Astrocyte (in vitro differentiated cells and primary cell): ENCODE measurements at regions not wholly inside any gene's neighbourhood (a gene's known extent, or its start where the extent isn't known, plus 50 kb on each side); places are given as distances from the start of the nearest gene placed in this dataset.

Experiments used
- EZH2 ChIP-seq: IDR thresholded peaks from 2 replicates; pipeline ENCODE4 v1.6.1; 2012; ENCODE audit warnings: mild to moderate bottlenecking, low read length, inconsistent platforms; ENCODE audit not compliant: insufficient read depth
- TF ChIP-seq, protein P1 (sequence below): IDR thresholded peaks from 2 replicates; pipeline ENCODE4 v1.5.1; 2011; ENCODE audit warnings: low read depth, mild to moderate bottlenecking, inconsistent platforms, low read length, moderate library complexity; ENCODE audit not compliant: insufficient read depth

DNA sequence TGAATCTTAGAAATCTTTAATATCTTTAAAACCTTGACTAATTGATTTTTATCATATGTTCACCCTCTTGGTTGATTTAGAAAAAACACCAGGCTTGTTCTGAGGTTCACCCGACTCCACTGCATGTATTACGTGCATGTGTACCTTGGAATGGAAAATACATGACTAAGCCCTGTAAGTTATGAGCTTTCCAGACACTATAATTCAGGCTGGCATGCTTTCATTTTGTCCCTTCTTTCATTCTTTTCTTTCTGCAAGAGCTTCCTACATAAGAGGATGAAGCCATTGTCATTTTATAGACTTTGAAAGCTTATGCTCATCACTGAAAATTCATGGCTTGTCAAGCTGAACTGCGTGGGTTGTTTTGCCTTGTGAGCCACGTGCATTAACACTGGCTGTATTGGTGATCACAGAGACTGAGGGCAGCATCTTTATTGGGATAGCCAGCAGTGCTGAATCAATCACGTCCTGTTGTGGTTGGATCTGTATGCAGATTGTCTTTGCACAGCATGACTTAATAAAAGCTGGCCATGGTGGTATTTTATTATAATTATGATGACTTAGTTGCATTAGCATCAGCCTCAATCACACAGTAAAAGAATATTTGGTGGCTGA, 141.9 kb downstream of the SLIT2 start:
- TF ChIP-seq, protein P1, sequence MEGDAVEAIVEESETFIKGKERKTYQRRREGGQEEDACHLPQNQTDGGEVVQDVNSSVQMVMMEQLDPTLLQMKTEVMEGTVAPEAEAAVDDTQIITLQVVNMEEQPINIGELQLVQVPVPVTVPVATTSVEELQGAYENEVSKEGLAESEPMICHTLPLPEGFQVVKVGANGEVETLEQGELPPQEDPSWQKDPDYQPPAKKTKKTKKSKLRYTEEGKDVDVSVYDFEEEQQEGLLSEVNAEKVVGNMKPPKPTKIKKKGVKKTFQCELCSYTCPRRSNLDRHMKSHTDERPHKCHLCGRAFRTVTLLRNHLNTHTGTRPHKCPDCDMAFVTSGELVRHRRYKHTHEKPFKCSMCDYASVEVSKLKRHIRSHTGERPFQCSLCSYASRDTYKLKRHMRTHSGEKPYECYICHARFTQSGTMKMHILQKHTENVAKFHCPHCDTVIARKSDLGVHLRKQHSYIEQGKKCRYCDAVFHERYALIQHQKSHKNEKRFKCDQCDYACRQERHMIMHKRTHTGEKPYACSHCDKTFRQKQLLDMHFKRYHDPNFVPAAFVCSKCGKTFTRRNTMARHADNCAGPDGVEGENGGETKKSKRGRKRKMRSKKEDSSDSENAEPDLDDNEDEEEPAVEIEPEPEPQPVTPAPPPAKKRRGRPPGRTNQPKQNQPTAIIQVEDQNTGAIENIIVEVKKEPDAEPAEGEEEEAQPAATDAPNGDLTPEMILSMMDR: no peak
- TF ChIP-seq EZH2: no peak
